ENCODE measurements at regions not wholly inside any gene's neighbourhood (a gene's known extent, or its start where the extent isn't known, plus 50 kb on each side); places are given as distances from the start of the nearest gene placed in this dataset.

DNA sequence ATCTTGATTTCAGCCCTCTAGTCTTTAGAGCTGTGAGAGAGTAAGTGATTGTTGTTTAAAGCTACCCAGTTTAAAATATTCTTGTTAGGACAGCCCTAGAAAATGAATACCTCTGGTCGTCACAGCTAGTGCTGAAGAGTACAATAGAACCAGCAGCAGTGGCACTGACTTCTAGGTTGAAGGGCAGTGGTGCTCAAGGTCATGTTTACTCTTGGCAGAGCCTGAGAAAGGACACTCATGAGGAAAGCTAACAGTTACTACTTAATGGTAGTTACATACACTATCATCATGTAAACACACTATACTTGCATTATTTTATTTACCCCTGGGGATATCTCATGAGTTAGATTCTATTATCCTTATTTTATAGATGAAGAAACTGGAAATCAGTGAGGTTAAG is 323.0 kb downstream of the SH2D4B start:
- TF ChIP-seq EP300 (IDR thresholded peaks at IDR 0.05) (no peak), POLR2AphosphoS5 (IDR thresholded peaks at IDR 0.05) (no peak), POLR2A (IDR thresholded peaks at IDR 0.05) (no peak)
- TF ChIP-seq, protein P1, sequence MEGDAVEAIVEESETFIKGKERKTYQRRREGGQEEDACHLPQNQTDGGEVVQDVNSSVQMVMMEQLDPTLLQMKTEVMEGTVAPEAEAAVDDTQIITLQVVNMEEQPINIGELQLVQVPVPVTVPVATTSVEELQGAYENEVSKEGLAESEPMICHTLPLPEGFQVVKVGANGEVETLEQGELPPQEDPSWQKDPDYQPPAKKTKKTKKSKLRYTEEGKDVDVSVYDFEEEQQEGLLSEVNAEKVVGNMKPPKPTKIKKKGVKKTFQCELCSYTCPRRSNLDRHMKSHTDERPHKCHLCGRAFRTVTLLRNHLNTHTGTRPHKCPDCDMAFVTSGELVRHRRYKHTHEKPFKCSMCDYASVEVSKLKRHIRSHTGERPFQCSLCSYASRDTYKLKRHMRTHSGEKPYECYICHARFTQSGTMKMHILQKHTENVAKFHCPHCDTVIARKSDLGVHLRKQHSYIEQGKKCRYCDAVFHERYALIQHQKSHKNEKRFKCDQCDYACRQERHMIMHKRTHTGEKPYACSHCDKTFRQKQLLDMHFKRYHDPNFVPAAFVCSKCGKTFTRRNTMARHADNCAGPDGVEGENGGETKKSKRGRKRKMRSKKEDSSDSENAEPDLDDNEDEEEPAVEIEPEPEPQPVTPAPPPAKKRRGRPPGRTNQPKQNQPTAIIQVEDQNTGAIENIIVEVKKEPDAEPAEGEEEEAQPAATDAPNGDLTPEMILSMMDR (IDR thresholded peaks at IDR 0.05), result no peak
